Thoracic aorta (tissue), 2 donors: ENCODE measurements at regions not wholly inside any gene's neighbourhood (a gene's known extent, or its start where the extent isn't known, plus 50 kb on each side); places are given as distances from the start of the nearest gene placed in this dataset.

ENCODE experiments used
- ATAC-seq: fragments of 150-250 bp; one replicate; pipeline ENCODE4 v1.8.0; 2017; ENCODE audit warnings: low read depth; ENCODE audit not compliant: insufficient number of reproducible peaks, low FRiP score
- DNase-seq: peaks from one replicate; pipeline ENCODE4 v3.0.0-alpha.2; 2020; ENCODE audit warnings: low spot score
- H3K27ac ChIP-seq, 2 donors: fragments of 200-600 bp; sonication (generic); 1 replicate in 1 of 2; 2 replicates in 1 of 2; pipeline ENCODE4 v1.5.1; 2016; ENCODE audit warnings: mild to moderate bottlenecking in 2 of 2, moderate library complexity in 2 of 2
- H3K27me3 ChIP-seq: fragments of 200-600 bp; sonication (generic); replicated peaks from 2 replicates; pipeline ENCODE4 v1.6.0; 2016; ENCODE audit warnings: mild to moderate bottlenecking; ENCODE audit not compliant: insufficient read depth
- H3K36me3 ChIP-seq: fragments of 200-600 bp; sonication (generic); one replicate; pipeline ENCODE4 v1.5.1; 2016
- H3K4me1 ChIP-seq, 2 donors: fragments of 200-600 bp; sonication (generic); 1 replicate in 1 of 2; 2 replicates in 1 of 2; pipeline versions ENCODE4 v1.5.1 to v1.6.0; 2016; ENCODE audit warnings: low read depth in 2 of 2, mild to moderate bottlenecking in 1 of 2; ENCODE audit not compliant: control insufficient read depth in 1 of 2
- H3K4me3 ChIP-seq: fragments of 200-600 bp; sonication (generic); 2 replicates; pipeline ENCODE4 v1.5.1; 2016; ENCODE audit warnings: mild to moderate bottlenecking
- H3K9me3 ChIP-seq: fragments of 200-600 bp; sonication (generic); 2 replicates; pipeline ENCODE4 v1.5.1; 2016
- TF ChIP-seq, protein P1 (sequence below): fragments of 200-600 bp; sonication (generic); IDR thresholded peaks from one replicate; pipeline ENCODE4 v1.5.1; 2019; ENCODE audit warnings: antibody characterized with exemption

DNA sequence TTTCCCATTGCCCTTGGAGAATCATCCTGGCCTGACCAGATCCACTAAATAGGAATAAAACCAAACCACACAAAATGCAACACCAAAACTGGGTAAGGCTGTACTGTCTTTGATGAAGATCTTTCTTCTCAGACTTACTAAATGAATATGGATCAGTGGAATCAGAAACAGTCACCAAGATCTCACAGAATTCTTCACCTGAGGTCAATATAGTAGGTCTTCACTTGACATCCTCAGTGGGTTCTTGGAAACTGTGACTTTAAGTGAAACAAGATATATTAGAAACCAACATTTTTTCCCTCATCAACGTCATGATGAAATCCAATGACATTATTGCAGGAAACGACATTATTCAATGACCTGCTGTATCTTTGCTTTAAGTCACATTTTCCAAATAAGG, 526.2 kb downstream of the FUT8 start:
- ATAC-seq (no peak), DNase-seq (no peak)
- no peak overlapping the region for H3K4me3 ChIP-seq
- H3K36me3 ChIP-seq, result no peaks in the 10 kb centered on the region
- no peaks in the 10 kb centered on the region for H3K4me1 ChIP-seq
- TF ChIP-seq, protein P1, sequence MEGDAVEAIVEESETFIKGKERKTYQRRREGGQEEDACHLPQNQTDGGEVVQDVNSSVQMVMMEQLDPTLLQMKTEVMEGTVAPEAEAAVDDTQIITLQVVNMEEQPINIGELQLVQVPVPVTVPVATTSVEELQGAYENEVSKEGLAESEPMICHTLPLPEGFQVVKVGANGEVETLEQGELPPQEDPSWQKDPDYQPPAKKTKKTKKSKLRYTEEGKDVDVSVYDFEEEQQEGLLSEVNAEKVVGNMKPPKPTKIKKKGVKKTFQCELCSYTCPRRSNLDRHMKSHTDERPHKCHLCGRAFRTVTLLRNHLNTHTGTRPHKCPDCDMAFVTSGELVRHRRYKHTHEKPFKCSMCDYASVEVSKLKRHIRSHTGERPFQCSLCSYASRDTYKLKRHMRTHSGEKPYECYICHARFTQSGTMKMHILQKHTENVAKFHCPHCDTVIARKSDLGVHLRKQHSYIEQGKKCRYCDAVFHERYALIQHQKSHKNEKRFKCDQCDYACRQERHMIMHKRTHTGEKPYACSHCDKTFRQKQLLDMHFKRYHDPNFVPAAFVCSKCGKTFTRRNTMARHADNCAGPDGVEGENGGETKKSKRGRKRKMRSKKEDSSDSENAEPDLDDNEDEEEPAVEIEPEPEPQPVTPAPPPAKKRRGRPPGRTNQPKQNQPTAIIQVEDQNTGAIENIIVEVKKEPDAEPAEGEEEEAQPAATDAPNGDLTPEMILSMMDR, result no peak
- H3K27ac ChIP-seq, result no peak overlapping the region
- H3K9me3 ChIP-seq, result no peaks in the 10 kb centered on the region
- no peaks in the 10 kb centered on the region for H3K27me3 ChIP-seq

DNA sequence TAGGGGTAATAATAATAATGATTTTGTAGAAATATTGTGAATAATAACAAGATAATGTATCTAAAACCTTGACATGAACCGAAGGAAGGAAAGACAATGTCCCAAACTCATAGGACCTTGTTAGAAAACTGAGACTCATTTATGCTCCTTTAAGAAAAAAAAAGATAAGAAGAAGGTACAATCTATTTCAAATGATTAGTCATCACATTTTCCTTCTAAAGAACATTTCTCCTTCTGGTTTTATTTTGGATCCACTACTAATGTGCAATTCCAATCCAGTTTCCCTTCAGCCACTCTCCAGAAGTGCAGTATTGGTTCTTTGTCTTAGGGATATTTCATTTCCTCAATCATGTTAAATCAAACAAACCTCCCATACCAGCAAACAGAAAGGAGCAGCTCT, 526.7 kb downstream of the FUT8 start:
- DNase-seq (no peak), ATAC-seq (no peak)
- no peak overlapping the region for H3K4me3 ChIP-seq
- H3K27me3 ChIP-seq, result no peaks in the 10 kb centered on the region
- H3K9me3 ChIP-seq, result no peaks in the 10 kb centered on the region
- no peak overlapping the region for H3K27ac ChIP-seq
- TF ChIP-seq, protein P1, result no peak
- no peaks in the 10 kb centered on the region for H3K4me1 ChIP-seq
- H3K36me3 ChIP-seq, result no peaks in the 10 kb centered on the region

DNA sequence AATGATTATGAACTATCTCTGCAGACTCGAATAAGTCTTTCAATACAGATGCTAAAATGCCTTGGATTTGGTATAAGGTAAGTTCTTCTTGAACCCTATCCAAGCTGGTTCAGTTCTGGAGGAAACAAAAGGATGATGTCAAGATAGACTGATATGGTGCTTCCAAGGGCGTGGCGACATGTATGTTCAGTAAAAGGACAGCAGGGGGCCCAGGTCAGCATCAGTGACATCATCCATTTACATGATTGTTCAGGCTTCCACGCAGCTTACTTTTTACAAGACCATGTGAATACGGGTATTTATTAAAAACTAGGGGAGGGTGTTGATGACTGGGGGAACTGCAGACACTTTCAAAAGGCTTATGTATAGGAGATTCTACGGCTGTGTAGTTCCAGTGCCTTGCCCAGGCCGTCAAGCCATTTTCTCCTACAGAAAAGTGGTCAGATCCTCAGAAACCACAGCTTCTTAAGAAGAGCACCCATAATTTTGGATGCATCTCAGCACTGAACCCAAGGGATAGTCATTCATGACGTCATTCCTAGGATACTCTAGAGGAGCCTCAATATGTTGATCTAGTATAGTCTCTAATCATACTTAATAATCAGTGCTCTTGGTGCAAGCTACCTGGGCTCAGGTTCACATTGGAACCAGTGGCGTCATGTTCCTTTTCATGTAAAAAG, 527.7 kb downstream of the FUT8 start:
- DNase-seq, result no peak
- Histone ChIP-seq H3K9me3 (no peaks in the 10 kb centered on the region), H3K4me3 (no peak overlapping the region), H3K4me1 (no peaks in the 10 kb centered on the region), H3K36me3 (no peaks in the 10 kb centered on the region), H3K27ac (no peak overlapping the region), H3K27me3 (no peaks in the 10 kb centered on the region)
- ATAC-seq, result no peak
- TF ChIP-seq, protein P1, result no peak

DNA sequence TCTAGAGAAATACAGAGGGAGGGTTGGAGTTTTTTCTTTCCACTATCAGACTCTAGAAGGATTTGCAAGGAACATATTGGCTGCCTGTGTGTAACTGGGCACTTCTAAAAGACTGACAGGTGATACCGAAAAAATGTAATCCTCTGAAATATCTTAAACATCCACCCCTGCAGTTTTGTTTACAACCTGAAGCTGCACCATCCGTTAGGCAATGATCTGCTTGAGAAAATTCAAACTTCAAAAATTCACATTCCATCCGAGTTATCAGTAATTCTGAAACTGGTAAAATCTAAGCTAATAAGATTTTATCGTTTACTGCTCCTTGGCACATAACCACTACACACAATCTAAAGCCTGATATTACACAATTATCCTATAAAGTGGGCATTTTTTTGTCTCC, 528.6 kb downstream of the FUT8 start:
- H3K27me3 ChIP-seq, result no peaks in the 10 kb centered on the region
- TF ChIP-seq, protein P1, result no peak
- no peaks in the 10 kb centered on the region for H3K9me3 ChIP-seq
- H3K36me3 ChIP-seq, result no peaks in the 10 kb centered on the region
- DNase-seq (no peak), ATAC-seq (no peak)
- no peak overlapping the region for H3K4me3 ChIP-seq
- no peaks in the 10 kb centered on the region for H3K4me1 ChIP-seq
- H3K27ac ChIP-seq, result no peak overlapping the region

DNA sequence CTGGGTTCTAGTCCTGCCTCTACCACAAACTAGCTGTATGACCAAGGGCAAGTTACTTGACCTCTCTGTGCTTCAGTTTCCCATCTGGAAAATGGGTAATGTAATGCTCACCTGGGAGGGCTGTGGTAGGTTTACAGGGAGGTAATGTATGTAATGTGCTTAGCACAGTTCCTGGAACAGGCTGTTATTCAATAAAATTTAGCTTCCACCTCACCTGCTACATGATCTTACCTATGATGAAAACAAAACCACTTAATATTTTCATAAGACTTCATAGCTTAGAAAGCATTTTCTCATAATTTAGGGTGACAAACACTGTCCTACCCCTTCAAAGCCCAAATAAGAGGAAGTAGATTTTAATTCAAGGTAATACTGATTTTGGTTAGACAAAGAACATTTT, 530.6 kb downstream of the FUT8 start:
- H3K4me3 ChIP-seq, result no peak overlapping the region
- H3K9me3 ChIP-seq, result no peaks in the 10 kb centered on the region
- TF ChIP-seq, protein P1, result no peak
- DNase-seq (no peak), ATAC-seq (no peak)
- H3K4me1 ChIP-seq, result no peaks in the 10 kb centered on the region
- no peak overlapping the region for H3K27ac ChIP-seq
- no peaks in the 10 kb centered on the region for H3K36me3 ChIP-seq
- H3K27me3 ChIP-seq, result no peaks in the 10 kb centered on the region
